Body of pancreas (tissue), 4 donors: ENCODE measurements at regions not wholly inside any gene's neighbourhood (a gene's known extent, or its start where the extent isn't known, plus 50 kb on each side); places are given as distances from the start of the nearest gene placed in this dataset.

Experiments
- POLR2A ChIP-seq, 3 donors: fragments of 450-650 bp; IDR thresholded peaks; one replicate each; pipeline ENCODE4 v1.6.1; 2016; ENCODE audit warnings: antibody characterized with exemption in 3 of 3, mild to moderate bottlenecking in 2 of 3
- TF ChIP-seq, protein P1 (sequence below), 7 experiments: fragments of 450-650 bp in 4 of 7; fragments of 200-600 bp in 3 of 7; sonication (generic) in 3 of 7; IDR thresholded peaks; one replicate each; pipeline ENCODE4 v1.5.1; 2016 to 2019; ENCODE audit warnings: antibody characterized with exemption in 7 of 7

- TF ChIP-seq, protein P1, sequence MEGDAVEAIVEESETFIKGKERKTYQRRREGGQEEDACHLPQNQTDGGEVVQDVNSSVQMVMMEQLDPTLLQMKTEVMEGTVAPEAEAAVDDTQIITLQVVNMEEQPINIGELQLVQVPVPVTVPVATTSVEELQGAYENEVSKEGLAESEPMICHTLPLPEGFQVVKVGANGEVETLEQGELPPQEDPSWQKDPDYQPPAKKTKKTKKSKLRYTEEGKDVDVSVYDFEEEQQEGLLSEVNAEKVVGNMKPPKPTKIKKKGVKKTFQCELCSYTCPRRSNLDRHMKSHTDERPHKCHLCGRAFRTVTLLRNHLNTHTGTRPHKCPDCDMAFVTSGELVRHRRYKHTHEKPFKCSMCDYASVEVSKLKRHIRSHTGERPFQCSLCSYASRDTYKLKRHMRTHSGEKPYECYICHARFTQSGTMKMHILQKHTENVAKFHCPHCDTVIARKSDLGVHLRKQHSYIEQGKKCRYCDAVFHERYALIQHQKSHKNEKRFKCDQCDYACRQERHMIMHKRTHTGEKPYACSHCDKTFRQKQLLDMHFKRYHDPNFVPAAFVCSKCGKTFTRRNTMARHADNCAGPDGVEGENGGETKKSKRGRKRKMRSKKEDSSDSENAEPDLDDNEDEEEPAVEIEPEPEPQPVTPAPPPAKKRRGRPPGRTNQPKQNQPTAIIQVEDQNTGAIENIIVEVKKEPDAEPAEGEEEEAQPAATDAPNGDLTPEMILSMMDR (IDR thresholded peaks at IDR 0.05): no peak
- TF ChIP-seq POLR2A (IDR thresholded peaks at IDR 0.05): no peak
These were observed 408.4 kb downstream of the ETV1 start for GRCh38 chr7:13581097-13581496.
